Muscle of leg (tissue), 3 donors: ENCODE measurements at regions not wholly inside any gene's neighbourhood (a gene's known extent, or its start where the extent isn't known, plus 50 kb on each side); places are given as distances from the start of the nearest gene placed in this dataset.
A peak's percentile ranks its signal among the peaks of the same experiment; 100 is the strongest.

Experiments used
- DNase-seq: peaks from one replicate; pipeline ENCODE4 v3.0.0; 2013
- H3K27ac ChIP-seq: one replicate; pipeline ENCODE4 v1.5.1; 2013; ENCODE audit warnings: mild to moderate bottlenecking, low read length, control low read depth
- H3K27me3 ChIP-seq: one replicate; pipeline ENCODE4 v1.6.1; 2013; ENCODE audit warnings: low read length; ENCODE audit not compliant: control insufficient read depth, insufficient read depth
- H3K36me3 ChIP-seq: one replicate; pipeline ENCODE4 v1.6.1; 2013; ENCODE audit warnings: low read length; ENCODE audit not compliant: control insufficient read depth, insufficient read depth
- H3K4me1 ChIP-seq: one replicate; pipeline ENCODE4 v1.6.1; 2013; ENCODE audit warnings: low read length; ENCODE audit not compliant: control insufficient read depth, insufficient read depth
- H3K4me3 ChIP-seq: one replicate; pipeline ENCODE4 v1.5.1; 2013; ENCODE audit warnings: low read length, control low read depth
- H3K9me3 ChIP-seq: replicated peaks from 2 replicates; pipeline ENCODE4 v1.6.1; 2013; ENCODE audit warnings: low read depth, low read length; ENCODE audit not compliant: control insufficient read depth
- WGBS: methylation state at CpG from one replicate; pipeline ENCODE4 v1.1.5; 2013; ENCODE audit warnings: missing lambda C conversion rate; ENCODE audit not compliant: insufficient coverage; 5-methylcytosine and 5-hydroxymethylcytosine counted together

- H3K4me1 ChIP-seq: no peaks in the 10 kb centered on the region
- H3K27ac ChIP-seq: no peak overlapping the region
- no peak overlapping the region for H3K4me3 ChIP-seq
- H3K9me3 ChIP-seq: no peaks in the 10 kb centered on the region
- no peak for DNase-seq
- no peaks in the 10 kb centered on the region for H3K36me3 ChIP-seq
- H3K27me3 ChIP-seq: no peaks in the 10 kb centered on the region
Measured at GRCh38 chr15:61715082-61715481, 345.2 kb downstream of the VPS13C start.

DNA sequence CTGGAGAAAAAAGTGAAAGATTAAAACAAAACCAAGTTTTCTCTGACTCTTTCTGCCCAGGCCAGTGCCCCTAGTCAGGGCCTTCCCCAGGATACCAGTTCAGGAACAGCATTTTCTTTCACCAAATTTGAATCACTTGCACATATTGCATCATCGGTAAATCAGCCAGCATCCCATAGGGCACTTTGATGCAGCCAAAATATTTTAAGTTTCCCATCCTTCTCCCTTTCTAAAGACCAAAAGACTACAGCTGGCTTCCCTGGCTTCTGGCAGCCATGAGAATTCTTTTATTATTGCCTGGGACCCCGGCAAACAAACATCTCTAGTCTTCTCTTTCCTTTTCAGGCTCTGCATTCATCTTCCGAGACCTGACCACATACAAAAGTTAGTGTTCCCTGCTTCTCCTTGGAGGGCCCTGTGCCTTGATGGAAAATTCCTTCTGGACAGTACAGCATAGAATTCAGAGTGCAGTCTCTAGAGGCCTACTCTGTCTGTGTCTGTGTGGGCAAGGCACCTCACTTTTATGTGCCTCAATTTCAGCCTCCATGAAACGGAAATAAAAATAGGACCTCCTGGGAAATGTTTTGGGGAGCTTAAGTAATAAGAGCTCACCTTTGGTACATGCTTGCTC, 348.0 kb downstream of the VPS13C start:
- Histone ChIP-seq H3K27me3 (no peaks in the 10 kb centered on the region), H3K27ac (no peak overlapping the region), H3K4me3 (no peak overlapping the region), H3K4me1 (no peaks in the 10 kb centered on the region), H3K36me3 (no peaks in the 10 kb centered on the region), H3K9me3 (no peaks in the 10 kb centered on the region)
- DNase-seq: peak; percentile 19
- WGBS: 31% methylated on average over 3 of the region's 4 CpGs

DNA sequence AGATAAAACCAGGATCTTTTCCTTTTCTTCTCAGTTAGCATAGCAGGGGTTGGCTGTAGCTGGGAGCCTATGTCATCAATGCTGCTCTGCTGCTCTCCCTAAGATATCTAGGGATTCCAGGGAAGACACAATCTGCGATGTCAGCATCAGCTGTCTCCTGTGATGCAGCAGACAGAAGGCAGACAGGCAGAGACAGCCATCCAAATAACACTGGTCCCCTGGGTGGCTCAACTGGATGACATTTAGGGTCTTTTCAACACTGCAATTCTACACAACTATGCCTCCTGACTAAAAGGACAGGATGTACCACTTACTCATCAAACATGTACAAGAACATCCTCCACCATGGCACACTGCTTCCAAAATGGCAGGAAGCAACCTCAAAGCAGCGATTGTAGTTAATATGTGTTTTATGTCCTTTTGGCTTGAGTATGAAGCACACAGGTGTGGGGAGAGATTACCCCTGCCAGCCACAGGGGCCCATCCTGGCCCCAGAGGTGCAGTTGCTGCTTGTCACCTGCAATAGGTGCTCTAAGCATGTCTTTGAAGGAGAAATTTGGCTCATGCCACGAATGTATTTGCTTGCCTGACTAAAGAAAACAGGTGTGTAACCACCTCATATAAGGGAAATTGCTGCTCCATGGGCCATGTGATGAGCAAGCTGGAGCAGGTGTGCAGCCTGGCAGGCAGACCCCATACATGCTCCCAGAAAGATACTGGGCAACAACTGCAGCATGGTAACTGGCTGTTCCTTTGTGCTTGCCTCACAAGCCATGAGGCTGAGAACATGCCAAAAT, 357.8 kb downstream of the VPS13C start:
- WGBS: 59% methylated on average over 2 of the region's 3 CpGs
- peak; percentile 10 for DNase-seq

GRCh38 chr15:61701455-61701854, 358.8 kb downstream of the VPS13C start:
- Histone ChIP-seq H3K4me1 (peaks cover 2% of the 10 kb centered on the region), H3K4me3 (no peak overlapping the region), H3K36me3 (no peaks in the 10 kb centered on the region), H3K27ac (no peak overlapping the region), H3K27me3 (no peaks in the 10 kb centered on the region), H3K9me3 (no peaks in the 10 kb centered on the region)
- no peak for DNase-seq
- WGBS: 100% methylated on average over 1 of the region's 4 CpGs

More for the DNA sequence above, 357.8 kb downstream of the VPS13C start:
- Histone ChIP-seq H3K27ac (no peak overlapping the region), H3K36me3 (no peaks in the 10 kb centered on the region), H3K9me3 (no peaks in the 10 kb centered on the region), H3K4me3 (no peak overlapping the region), H3K27me3 (no peaks in the 10 kb centered on the region), H3K4me1 (peaks cover 2% of the 10 kb centered on the region)

- Histone ChIP-seq H3K27ac (no peak overlapping the region), H3K36me3 (no peaks in the 10 kb centered on the region), H3K9me3 (no peaks in the 10 kb centered on the region), H3K27me3 (no peaks in the 10 kb centered on the region), H3K4me1 (peaks cover 2% of the 10 kb centered on the region), H3K4me3 (no peak overlapping the region)
- WGBS: 40% methylated on average over 1 of the region's 6 CpGs
- DNase-seq: no peak
Measured at GRCh38 chr15:61700803-61701202, 359.4 kb downstream of the VPS13C start.

DNA sequence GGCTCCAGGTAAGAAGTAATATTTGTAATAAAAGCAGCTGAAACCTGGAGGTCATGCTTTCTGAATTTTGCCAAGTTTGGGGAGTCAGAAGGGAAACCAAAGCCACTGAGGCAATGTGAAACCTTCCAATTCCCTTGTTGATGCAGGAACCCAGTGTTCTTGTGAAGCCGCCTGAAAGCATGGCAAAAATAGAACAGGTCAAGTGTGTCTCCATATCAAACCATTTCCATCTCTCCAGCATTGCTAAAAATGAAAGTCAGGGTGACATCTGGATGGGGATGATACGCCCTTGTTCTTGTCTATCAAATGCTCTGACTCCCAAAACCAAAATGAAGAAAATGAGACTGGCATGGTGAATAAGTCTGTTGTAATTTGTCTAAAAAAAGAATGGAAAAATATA, 362.5 kb downstream of the VPS13C start:
- WGBS: no CpG with 5 or more reads among the region's 2 CpGs
- no peak for DNase-seq
- H3K27me3 ChIP-seq: no peaks in the 10 kb centered on the region
- H3K4me1 ChIP-seq: peaks cover under 1% of the 10 kb centered on the region
- H3K36me3 ChIP-seq: no peaks in the 10 kb centered on the region
- no peaks in the 10 kb centered on the region for H3K9me3 ChIP-seq
- no peak overlapping the region for H3K4me3 ChIP-seq
- no peak overlapping the region for H3K27ac ChIP-seq

DNA sequence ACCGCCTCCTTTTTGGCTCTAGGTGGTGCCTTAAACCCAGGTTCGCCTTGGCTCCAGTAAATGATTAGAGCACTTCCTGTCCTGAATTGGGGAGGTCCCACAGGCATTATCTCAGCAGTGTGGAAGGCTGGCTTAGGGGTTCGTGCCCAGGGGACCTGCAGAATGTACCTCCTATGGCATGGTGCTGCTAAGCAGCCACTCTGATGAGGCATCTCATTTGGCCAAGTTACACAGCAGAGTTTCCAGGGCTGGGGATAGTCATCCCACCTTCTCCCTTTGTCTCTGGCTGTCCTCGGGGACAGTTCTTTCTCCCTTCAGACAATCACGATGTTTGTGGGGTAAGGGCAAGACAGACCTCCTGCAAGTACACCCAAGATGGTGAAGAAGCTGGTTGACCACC, 371.2 kb downstream of the VPS13C start:
- H3K4me3 ChIP-seq: no peak overlapping the region
- 82% methylated on average over 3 of the region's 5 CpGs for WGBS
- H3K4me1 ChIP-seq: no peaks in the 10 kb centered on the region
- no peak overlapping the region for H3K27ac ChIP-seq
- no peaks in the 10 kb centered on the region for H3K36me3 ChIP-seq
- H3K27me3 ChIP-seq: no peaks in the 10 kb centered on the region
- no peaks in the 10 kb centered on the region for H3K9me3 ChIP-seq
- DNase-seq: no peak

DNA sequence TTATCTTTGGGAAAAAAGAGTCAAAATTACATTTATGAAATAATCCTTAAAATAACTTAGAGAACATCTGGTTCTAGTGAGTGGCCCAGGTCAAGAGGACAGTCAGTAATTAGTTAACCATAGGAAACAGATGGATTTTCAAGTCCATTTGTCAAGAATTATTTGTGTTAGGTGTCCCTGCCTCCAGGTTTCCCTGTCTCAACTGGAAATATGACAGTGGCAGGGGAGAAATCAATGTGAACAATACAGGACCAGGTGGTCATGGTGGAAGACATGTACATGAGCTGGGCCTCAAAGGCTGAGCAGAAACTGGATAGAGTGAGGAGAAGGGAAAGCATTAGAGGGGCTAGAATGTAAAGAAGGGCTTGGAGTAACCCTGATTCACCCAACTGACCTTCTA, 372.6 kb downstream of the VPS13C start:
- H3K27me3 ChIP-seq: no peaks in the 10 kb centered on the region
- H3K4me1 ChIP-seq: no peaks in the 10 kb centered on the region
- H3K9me3 ChIP-seq: no peaks in the 10 kb centered on the region
- no peak overlapping the region for H3K4me3 ChIP-seq
- no peaks in the 10 kb centered on the region for H3K36me3 ChIP-seq
- H3K27ac ChIP-seq: no peak overlapping the region
- no peak for DNase-seq

DNA sequence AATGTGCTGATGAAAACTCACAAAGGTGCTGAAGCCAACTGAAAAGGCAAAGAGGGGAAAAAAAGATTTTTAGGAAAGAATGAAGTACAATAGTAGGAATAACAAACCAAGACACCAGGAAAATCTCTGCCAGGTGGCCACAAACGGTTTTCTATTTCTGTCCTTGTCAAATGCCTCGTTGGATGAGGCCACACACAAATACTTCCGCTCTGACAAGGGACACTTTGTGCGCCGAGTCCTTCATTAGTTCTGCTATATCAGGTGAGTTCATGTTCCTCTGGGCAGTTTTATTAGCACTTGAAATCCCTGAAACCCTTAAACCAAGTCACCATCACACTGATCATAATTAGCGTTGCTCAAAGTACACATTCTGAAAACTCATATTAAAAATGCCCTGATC, 373.1 kb downstream of the VPS13C start:
- Histone ChIP-seq H3K4me3 (no peak overlapping the region), H3K27me3 (no peaks in the 10 kb centered on the region), H3K36me3 (no peaks in the 10 kb centered on the region), H3K27ac (no peak overlapping the region), H3K4me1 (no peaks in the 10 kb centered on the region), H3K9me3 (no peaks in the 10 kb centered on the region)
- 13% methylated on average over 4 of the region's 6 CpGs for WGBS
- DNase-seq: peak; percentile 12

DNA sequence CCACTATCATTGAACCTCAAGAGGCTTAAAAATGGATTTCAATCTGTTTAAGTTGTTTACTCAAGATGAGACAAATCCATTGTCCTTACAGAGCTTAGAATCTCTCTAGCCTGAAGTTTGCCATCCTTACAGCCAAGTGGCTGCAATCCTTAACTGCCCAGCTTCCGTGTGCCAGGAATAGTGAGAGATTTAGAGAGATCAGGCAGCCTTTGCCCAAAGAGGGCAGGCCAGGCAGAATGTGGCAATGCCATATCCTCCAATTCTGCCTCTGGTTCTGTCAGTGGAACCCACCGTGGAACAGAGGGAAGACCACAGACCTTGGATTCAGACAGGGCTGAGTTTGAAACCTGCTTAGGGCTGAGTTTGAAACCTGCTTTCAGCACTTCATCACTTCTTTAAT, 374.3 kb downstream of the VPS13C start:
- Histone ChIP-seq H3K27me3 (no peaks in the 10 kb centered on the region), H3K9me3 (no peaks in the 10 kb centered on the region), H3K4me3 (no peak overlapping the region), H3K27ac (no peak overlapping the region), H3K4me1 (no peaks in the 10 kb centered on the region), H3K36me3 (no peaks in the 10 kb centered on the region)
- WGBS: no CpG with 5 or more reads among the region's 2 CpGs
- DNase-seq: no peak
